ENCODE measurements at regions not wholly inside any gene's neighbourhood (a gene's known extent, or its start where the extent isn't known, plus 50 kb on each side); places are given as distances from the start of the nearest gene placed in this dataset.
"Not testable (repeated sequence)": the region's sequence is repeated elsewhere in the genome, so short reads cannot be mapped to it uniquely, and the experiment has no call there.

DNA sequence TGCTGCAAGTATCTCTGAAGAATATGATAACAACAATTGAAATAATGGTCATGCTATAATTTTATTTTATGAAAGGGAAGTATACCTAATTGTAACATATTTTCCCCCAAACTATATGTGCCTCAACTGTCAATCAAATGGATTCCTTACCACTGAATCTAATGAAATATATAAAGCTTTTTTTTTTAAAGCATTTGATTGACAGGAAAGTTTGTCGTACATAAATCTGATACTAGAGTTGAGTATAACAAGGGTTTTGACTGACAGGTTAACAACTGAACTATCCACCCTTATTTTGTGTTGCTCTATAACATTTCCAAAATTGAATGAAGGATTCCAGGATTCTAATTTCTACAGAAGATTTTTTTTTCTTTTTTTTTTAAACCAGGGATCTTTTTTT, 1333.3 kb upstream of the SLC39A10 start:
- no peak for DNase-seq

DNA sequence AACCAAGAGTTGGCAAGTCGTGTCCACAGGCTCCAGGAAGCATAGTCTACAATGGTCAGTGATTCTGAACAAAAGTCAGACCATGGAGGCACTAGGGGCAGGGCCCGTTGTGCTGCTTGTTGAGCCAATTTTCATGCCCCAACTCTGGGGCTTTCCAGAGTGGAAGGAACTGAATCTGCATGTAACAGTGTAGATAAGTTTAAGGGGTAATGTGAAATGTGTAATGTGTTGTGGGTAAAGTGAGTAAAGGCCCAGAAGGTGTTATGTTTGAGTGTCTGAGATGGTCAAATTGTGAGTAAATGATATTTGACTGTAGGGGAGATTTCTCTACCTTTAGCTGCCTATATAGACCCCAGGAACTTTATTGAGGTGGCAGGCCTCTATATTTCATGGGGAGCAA, 1336.5 kb upstream of the SLC39A10 start:
- DNase-seq = no peak

- DNase-seq = no peak
Measured at GRCh38 chr2:194319222-194319992, 1337.6 kb upstream of the SLC39A10 start.

DNA sequence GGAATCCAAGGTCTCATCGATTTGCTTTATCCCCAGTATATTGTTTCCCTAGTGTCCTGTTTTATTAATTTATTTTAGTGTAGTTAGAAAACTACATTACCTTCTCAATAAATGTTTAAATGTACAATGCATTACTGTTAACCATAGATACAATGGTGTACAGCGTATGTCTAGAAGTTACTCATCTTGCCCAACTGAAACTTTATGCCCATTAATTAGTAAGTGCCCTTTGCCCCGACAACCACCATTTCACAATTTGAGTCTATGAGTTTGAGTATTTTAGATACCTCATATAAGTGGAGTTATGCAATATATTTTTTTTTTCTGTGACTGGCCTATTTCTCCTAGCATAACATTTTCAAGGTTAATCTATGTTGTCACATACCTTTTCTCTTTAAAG, 1343.0 kb upstream of the SLC39A10 start:
- DNase-seq = no peak

GRCh38 chr2:194304191-194304590, 1352.8 kb upstream of the SLC39A10 start:
- DNase-seq = no peak

- no peak for DNase-seq
Measured at GRCh38 chr2:194301946-194302345, 1355.1 kb upstream of the SLC39A10 start.

- no peak for DNase-seq
Measured at GRCh38 chr2:194294156-194294555, 1362.9 kb upstream of the SLC39A10 start.

- DNase-seq = no peak
Measured at GRCh38 chr2:194291104-194291503, 1365.9 kb upstream of the SLC39A10 start.

DNA sequence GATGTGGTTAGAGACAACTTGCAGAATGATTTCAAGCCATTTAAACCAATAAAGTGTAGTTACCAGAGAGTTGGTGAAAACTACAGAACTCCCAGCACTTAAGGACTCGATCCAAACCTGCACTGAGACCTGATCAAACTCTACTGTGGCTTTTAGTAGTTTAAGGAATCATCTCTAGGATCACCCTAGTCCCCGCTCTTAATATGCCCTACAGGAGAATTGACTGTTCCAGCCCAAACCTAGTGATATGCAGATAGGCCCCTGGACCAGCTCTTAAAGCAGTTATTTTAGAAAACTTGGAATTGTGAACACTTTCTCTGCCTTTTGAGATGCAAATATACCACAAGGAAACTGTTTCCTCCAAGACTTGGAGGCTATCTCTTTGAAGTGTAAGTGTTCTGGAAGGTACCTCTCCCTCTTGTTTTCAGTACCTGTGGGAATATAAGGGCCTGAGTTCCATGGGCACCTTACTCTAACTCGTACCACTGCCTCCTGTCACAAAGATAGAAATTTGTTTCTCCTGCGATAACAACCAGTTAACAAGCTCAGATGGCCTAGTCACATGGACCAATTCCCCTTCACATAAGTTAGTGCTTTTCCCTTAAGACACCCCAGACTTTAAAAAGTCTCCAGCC, 1367.2 kb upstream of the SLC39A10 start:
- no peak for DNase-seq

- DNase-seq = not testable (repeated sequence)
Measured at GRCh38 chr2:194276667-194277066, 1380.4 kb upstream of the SLC39A10 start.

DNA sequence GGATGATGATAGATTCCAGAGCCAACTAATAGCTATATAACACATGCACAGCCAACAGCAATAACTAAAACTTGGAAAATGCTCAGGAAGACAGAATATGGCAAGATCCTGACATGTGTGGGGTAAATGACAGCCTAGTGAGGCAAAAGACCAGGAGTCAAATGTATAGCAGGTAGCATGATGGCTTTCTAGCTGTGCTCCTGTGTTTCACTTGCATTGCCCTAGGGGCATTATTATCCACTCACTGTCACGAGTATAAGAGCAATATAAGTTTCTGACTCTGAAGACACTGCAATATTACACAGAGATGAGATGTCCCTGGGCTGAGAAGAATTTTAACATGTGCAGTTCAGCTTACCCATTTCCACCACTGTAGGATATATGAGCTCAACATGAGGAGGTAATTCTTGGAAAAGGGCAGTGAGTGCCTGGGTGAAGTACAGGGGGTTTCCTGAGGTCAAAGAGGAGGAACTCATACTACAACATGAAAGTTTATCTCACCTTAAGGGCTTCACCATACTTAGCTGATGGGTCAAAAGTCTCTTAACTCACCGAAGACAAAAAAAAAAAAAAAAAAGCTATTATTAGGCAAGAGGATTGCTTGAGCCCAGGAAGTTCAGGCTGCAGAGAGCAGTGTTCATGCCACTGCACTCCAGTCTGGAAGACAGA, 1385.6 kb upstream of the SLC39A10 start:
- DNase-seq = no peak

DNA sequence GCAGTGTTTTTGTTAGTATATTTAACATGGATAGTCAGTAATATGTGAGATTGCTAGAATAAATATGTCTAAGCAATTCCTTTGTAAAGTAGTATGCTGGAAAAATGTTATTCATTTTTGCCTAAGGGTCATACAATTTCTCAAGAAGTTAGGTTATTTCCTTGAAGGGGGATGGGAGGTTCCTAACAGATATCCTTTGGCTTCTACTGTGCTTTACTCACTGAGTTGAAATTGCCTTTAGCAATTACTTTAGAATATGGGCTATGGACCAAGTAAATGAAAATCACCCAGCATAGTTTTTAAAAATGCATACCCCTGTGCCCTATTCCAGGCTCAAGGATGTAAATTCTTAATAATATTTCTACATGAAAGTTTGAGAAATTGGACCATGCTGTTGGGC, 1386.4 kb upstream of the SLC39A10 start:
- no peak for DNase-seq

- DNase-seq = no peak
Measured at GRCh38 chr2:194264586-194264985, 1392.4 kb upstream of the SLC39A10 start.

GRCh38 chr2:194260185-194260584, 1396.8 kb upstream of the SLC39A10 start:
- DNase-seq = no peak

DNA sequence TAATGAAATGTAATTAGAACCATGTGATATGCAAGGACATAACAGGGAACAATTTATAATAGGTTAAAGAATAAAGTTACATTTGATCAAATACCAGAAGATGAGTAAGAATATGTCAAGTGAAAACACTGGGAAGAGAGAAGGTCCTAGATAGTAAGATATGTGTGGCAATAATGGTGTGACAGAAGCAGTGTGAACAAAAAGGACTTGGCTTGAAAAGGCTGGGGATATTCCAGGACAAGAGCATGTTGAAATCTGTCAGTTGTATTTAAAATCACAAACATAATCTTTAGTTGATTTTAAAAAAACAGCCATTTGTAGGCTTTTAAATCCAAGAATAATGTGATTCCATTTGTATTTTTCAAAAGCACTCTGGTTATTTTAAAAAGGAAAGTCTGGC, 1399.9 kb upstream of the SLC39A10 start:
- DNase-seq = no peak

DNA sequence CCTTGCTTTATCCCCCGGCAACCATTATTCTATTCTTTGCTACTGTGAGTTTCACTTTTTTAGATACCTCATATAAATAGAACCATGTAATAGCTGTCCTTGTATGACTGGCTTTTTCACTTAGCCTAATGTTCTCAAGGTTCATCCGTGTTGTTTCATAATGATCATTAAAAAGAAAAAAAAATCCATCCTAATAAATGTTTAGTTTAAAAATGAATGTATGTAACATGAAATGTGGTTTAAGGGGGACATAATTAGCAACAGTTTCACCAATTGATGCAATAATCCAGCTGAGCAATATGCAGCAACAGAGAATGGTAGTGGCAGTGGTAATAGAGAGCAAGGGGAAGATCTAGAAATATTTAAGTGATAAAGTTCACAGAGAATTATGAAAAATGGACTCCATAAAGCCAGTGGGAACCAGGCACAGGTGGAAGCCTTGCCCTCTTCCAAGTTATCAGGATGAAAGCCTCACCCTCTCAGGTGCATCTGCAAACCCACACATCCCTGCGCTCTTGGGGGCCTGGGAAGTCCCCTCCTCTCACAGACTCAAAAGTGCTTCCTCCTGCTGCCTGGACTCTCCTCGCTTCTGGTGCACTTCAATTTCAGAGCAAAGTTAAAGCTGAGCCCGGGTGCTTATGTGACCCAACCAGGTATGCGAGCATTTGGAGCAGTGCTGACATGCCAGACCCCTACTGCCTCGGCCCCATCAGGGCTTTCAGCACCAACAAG, 1403.3 kb upstream of the SLC39A10 start:
- DNase-seq = no peak

GRCh38 chr2:194252127-194252526, 1404.9 kb upstream of the SLC39A10 start:
- no peak for DNase-seq

DNA sequence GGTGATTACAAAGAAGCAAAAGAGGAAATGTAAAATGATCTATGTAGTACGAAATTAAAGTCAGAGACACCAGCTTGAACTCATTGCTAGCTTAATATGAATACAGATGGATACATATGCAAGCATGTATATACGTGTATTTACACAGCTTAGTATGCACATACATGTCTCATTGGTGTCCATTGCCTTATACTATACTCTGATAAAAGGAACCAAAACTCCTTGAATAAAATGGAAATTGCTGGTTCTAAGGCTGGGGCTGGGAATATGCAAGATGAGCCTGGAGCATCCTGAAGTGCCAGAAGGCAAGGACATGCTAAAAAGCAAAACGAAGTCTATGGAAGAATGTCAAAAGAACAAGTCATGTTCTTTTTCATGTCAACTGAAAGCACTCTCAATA, 1424.4 kb upstream of the SLC39A10 start:
- no peak for DNase-seq

DNA sequence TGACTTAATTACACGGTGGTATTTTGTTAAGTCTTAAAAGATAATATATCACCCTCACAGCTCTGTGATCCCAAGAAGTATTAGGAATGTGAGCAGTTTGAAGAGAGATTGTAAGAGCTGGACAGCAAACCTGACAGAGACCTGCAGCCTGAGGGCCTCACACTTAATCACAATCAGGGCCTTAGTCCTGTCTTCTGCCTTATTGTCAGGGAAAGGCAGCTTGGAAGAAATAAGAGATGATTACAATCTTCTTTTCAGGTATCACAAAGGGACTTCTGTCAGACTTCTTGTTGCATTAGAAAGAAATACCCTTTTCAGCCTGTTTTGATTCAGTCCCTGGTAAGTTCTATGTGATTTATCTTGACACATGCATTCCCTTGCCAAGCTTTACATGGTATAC, 1433.8 kb upstream of the SLC39A10 start:
- no peak for DNase-seq

- DNase-seq = no peak
Measured at GRCh38 chr2:194214192-194214591, 1442.8 kb upstream of the SLC39A10 start.

DNA sequence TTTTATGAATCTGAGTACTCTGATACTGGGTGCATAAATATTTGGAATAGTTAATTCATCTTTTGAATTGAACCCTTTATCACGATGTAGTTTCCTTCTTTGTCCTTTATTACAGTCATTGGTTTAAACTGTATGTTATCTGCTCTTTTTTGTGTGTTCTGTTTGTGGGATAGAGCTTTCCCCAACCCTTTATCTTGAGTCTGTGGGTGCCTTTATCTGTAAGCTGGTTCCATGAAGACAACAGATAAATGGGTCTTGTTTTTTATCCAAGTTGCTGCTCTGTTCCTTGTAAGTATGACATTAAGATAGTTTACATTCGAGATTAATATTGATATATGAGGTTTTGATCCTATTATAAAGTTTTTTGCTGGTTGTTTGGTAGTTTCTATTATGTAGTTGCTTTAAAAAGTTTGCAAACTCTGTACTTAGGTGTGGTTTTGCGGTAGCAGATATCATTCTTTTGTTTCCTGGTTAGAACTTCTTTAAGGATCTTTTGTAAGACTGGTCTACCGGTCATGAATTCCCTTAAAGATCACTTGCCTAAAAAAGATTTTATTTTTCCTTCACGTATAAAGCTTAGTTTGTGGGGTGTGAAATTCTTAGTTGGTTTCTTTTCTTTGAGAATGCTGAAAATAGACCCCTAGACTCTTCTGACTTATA, 1451.3 kb upstream of the SLC39A10 start:
- DNase-seq = no peak

DNA sequence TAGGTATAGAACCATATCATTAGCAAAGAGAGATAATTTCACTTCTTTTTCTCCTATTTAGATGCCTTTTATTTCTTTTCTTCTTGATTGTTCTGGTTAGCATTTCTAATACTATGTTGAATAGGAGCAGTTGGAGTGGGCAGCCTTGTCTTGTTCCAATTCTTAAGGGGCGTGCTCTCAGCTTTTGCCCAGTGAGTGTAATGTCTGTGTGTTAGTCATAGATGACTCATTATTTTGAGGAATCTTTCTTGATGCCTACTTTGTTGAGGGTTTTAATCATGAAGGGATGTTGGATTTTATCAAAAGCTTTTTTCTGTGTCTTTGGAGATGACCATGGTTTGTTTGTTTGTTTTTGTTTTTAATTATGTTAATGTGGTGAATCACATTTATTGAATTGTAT, 1453.1 kb upstream of the SLC39A10 start:
- DNase-seq = no peak

DNA sequence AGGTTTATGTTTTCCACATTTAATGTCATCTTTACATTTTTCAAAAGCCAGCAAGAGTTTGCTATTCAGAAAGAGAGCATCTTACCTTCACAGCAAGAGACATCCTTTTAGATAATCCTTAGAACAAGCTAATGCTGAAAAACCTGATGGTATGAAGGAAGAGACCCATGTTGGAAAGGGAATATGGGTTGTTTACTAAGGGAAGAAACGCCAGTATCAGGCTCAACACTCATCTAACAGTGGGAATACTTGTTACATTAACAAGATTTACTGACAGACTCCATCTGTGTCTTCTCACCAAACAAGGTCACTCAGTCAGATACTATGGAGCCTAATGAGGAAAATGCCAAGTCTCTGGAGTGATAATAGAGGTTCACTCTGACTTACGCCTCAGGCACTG, 1474.1 kb upstream of the SLC39A10 start:
- no peak for DNase-seq

Measured in effector CD4-positive, alpha-beta T cell (primary cell).